IMR-90 (cell line): ENCODE measurements at regions not wholly inside any gene's neighbourhood (a gene's known extent, or its start where the extent isn't known, plus 50 kb on each side); places are given as distances from the start of the nearest gene placed in this dataset.

ENCODE experiments used
- CEBPB ChIP-seq: IDR thresholded peaks from 2 replicates; pipeline ENCODE4 v1.6.1; 2012; ENCODE audit warnings: low read depth, low read length, improper control_type of control experiment
- CHD1 ChIP-seq: IDR thresholded peaks from 2 replicates; pipeline ENCODE4 v1.6.1; 2012; ENCODE audit warnings: low read depth, low read length, improper control_type of control experiment
- CTCF ChIP-seq: conservative IDR thresholded peaks from 2 replicates; pipeline ENCODE4 v1.5.1; 2012; ENCODE audit warnings: mild to moderate bottlenecking, low read depth, low read length, improper control_type of control experiment
- ELK1 ChIP-seq: fragments of 150-350 bp; IDR thresholded peaks from 2 replicates; pipeline ENCODE4 v1.6.1; 2016; ENCODE audit warnings: low read depth, mild to moderate bottlenecking, low read length, moderate library complexity, borderline replicate concordance
- MAZ ChIP-seq: IDR thresholded peaks from 2 replicates; pipeline ENCODE4 v1.6.1; 2012; ENCODE audit warnings: low read depth, mild to moderate bottlenecking, low read length, improper control_type of control experiment, moderate library complexity, borderline replicate concordance
- MXI1 ChIP-seq: IDR thresholded peaks from 2 replicates; pipeline ENCODE4 v1.6.1; 2012; ENCODE audit warnings: low read depth, mild to moderate bottlenecking, low read length, moderate library complexity, borderline replicate concordance
- POLR2A ChIP-seq: IDR thresholded peaks from 2 replicates; pipeline ENCODE4 v1.6.1; 2012; ENCODE audit warnings: mild to moderate bottlenecking, low read depth, low read length
- RAD21 ChIP-seq: IDR thresholded peaks from 2 replicates; pipeline ENCODE4 v1.6.1; 2012; ENCODE audit warnings: low read length, improper control_type of control experiment
- RCOR1 ChIP-seq: IDR thresholded peaks from 2 replicates; pipeline ENCODE4 v1.6.1; 2012; ENCODE audit warnings: mild to moderate bottlenecking, low read length, improper control_type of control experiment; ENCODE audit not compliant: insufficient replicate concordance
- RFX5 ChIP-seq: IDR thresholded peaks from 2 replicates; pipeline ENCODE4 v1.8.0; 2012; ENCODE audit warnings: low read depth, mild to moderate bottlenecking, low read length, moderate library complexity
- USF2 ChIP-seq: fragments of 150-350 bp; IDR thresholded peaks from 2 replicates; pipeline ENCODE4 v1.6.1; 2017; ENCODE audit warnings: mild to moderate bottlenecking, antibody characterized with exemption, low read length, low read depth

GRCh38 chr6:106855117-106855516 lies 119.4 kb downstream of the CD24 start:
- TF ChIP-seq CEBPB (no peak), CTCF (no peak), RAD21 (no peak), POLR2A (no peak), USF2 (no peak), ELK1 (no peak), MXI1 (no peak), MAZ (no peak), RCOR1 (no peak), RFX5 (no peak), CHD1 (no peak)
